DOHH2 (cell line): ENCODE measurements at regions not wholly inside any gene's neighbourhood (a gene's known extent, or its start where the extent isn't known, plus 50 kb on each side); places are given as distances from the start of the nearest gene placed in this dataset.

ENCODE experiments used
- H3F3A ChIP-seq: fragments of 200-600 bp; sonication (generic), shearing (Covaris generic); 2 replicates; pipeline ENCODE4 v1.6.0; 2016; ENCODE audit warnings: antibody characterized with exemption, mild to moderate bottlenecking; ENCODE audit not compliant: control insufficient read depth, insufficient read depth
- H3K27ac ChIP-seq: fragments of 200-600 bp; sonication (generic); 2 replicates; pipeline ENCODE4 v1.5.1; 2014; ENCODE audit warnings: low read depth, mild to moderate bottlenecking, low read length, moderate library complexity
- H3K27me3 ChIP-seq: fragments of 200-600 bp; sonication (generic); 2 replicates; pipeline ENCODE4 v1.6.1; 2014; ENCODE audit warnings: mild to moderate bottlenecking, low read length, mixed read lengths; ENCODE audit not compliant: control insufficient read depth
- H3K36me3 ChIP-seq: fragments of 200-600 bp; sonication (generic); 2 replicates; pipeline ENCODE4 v1.6.1; 2014; ENCODE audit warnings: mild to moderate bottlenecking, low read length, moderate library complexity, mixed read lengths; ENCODE audit not compliant: control insufficient read depth
- H3K4me1 ChIP-seq: fragments of 200-600 bp; sonication (generic); 2 replicates; pipeline ENCODE4 v1.6.1; 2014; ENCODE audit warnings: mild to moderate bottlenecking, low read length, mixed read lengths; ENCODE audit not compliant: control insufficient read depth
- H3K4me2 ChIP-seq: fragments of 200-600 bp; sonication (generic); 2 replicates; pipeline ENCODE4 v1.6.0; 2014; ENCODE audit warnings: mild to moderate bottlenecking, low read length, moderate library complexity
- H3K4me3 ChIP-seq: fragments of 200-600 bp; sonication (generic); 2 replicates; pipeline ENCODE4 v1.5.1; 2014; ENCODE audit warnings: mild to moderate bottlenecking, low read length, mixed read lengths
- H3K79me2 ChIP-seq: fragments of 200-600 bp; sonication (generic); 2 replicates; pipeline ENCODE4 v1.6.1; 2014; ENCODE audit warnings: mild to moderate bottlenecking, low read length, mixed read lengths; ENCODE audit not compliant: control insufficient read depth
- H3K9me2 ChIP-seq: fragments of 200-600 bp; sonication (generic); replicated peaks from 2 replicates; pipeline ENCODE4 v1.6.1; 2014; ENCODE audit warnings: mild to moderate bottlenecking, low read length, mixed read lengths; ENCODE audit not compliant: control insufficient read depth
- H3K9me3 ChIP-seq: fragments of 200-600 bp; sonication (generic); 2 replicates; pipeline ENCODE4 v1.6.1; 2014; ENCODE audit warnings: antibody characterized with exemption, low read length, mixed read lengths; ENCODE audit not compliant: control insufficient read depth, insufficient read depth
- H4K20me1 ChIP-seq: fragments of 200-600 bp; sonication (generic); 2 replicates; pipeline ENCODE4 v1.6.0; 2014; ENCODE audit warnings: low read depth, mild to moderate bottlenecking, antibody characterized with exemption, low read length, moderate library complexity; ENCODE audit not compliant: control insufficient read depth, insufficient read depth
- CTCF ChIP-seq: fragments of 200-600 bp; sonication (generic); IDR thresholded peaks from one replicate; pipeline ENCODE4 v1.5.1; 2014; ENCODE audit warnings: antibody characterized with exemption, mild to moderate bottlenecking, low read depth, low read length; ENCODE audit not compliant: poor library complexity, severe bottlenecking
- EZH2phosphoT487 ChIP-seq: fragments of 200-600 bp; sonication (generic); IDR thresholded peaks from 2 replicates; pipeline ENCODE4 v1.6.1; 2017; ENCODE audit warnings: borderline replicate concordance, mild to moderate bottlenecking, antibody characterized with exemption, low read length, moderate library complexity, mixed read lengths

DNA sequence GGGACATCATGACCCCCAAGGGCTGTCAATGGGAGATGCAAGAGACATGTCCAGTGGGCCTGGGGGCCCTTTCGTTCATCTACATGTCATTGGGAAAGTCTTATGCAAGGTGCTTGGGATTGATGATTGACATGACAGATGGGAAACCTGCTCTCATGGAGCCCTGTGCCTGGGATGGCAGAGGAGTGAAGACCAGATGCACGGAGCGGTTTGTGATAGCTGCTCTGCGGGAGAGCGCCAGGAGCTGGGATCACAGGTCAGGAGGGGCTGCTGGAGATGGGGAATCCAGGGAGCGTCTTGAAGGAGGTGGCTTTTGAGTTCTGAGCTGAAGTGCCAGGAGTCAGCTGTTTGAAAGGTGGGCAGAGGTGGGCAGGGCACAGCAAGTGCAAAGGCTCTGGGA is 104.3 kb downstream of the FGF18 start:
- Histone ChIP-seq H3K4me1 (no peaks in the 10 kb centered on the region), H3K9me3 (no peaks in the 10 kb centered on the region), H3K4me3 (no peak overlapping the region), H3K36me3 (no peaks in the 10 kb centered on the region), H3K27me3 (no peaks in the 10 kb centered on the region), H3K79me2 (no peaks in the 10 kb centered on the region), H3K27ac (no peak overlapping the region), H3K4me2 (no peak overlapping the region), H4K20me1 (no peaks in the 10 kb centered on the region), H3F3A (no peaks in the 10 kb centered on the region), H3K9me2 (no peaks in the 10 kb centered on the region)
- no peak for TF ChIP-seq EZH2phosphoT487
- TF ChIP-seq CTCF, result no peak

DNA sequence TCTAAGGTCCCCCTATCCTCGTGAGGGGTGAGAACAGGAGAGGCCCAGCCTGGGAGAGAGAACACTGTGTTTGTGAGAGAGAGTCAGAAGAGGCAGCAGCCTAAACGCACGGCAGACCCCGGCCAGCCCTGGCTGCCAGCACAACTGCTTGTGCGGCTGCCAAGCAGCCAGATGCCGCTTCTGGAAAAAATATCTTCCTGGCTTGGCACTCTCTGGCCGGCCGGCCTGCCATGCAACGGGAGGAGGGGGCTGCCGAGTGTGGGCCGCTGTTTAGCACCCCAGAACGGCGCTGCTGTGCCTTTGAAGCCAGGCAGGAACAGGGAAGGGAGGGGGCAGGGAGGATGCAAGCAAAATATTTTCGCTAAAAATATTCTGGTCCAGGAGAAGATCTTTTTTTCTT is 105.0 kb downstream of the FGF18 start:
- no peaks in the 10 kb centered on the region for H3K36me3 ChIP-seq
- H3K79me2 ChIP-seq, result no peaks in the 10 kb centered on the region
- TF ChIP-seq EZH2phosphoT487 (no peak), CTCF (no peak)

GRCh38 chr5:171525085-171525484 is 105.6 kb downstream of the FGF18 start:
- Histone ChIP-seq H3K9me3 (no peaks in the 10 kb centered on the region), H3K27me3 (no peaks in the 10 kb centered on the region), H3K4me3 (no peak overlapping the region), H3F3A (no peaks in the 10 kb centered on the region), H3K36me3 (no peaks in the 10 kb centered on the region), H3K27ac (no peak overlapping the region), H3K4me2 (no peak overlapping the region), H3K9me2 (no peaks in the 10 kb centered on the region), H3K79me2 (no peaks in the 10 kb centered on the region), H4K20me1 (no peaks in the 10 kb centered on the region), H3K4me1 (no peaks in the 10 kb centered on the region)
- no peak for TF ChIP-seq EZH2phosphoT487
- TF ChIP-seq CTCF, result no peak

More for the DNA sequence above, 105.0 kb downstream of the FGF18 start:
- Histone ChIP-seq H4K20me1 (no peaks in the 10 kb centered on the region), H3K4me1 (no peaks in the 10 kb centered on the region), H3K9me2 (no peaks in the 10 kb centered on the region), H3K4me2 (no peak overlapping the region), H3K9me3 (no peaks in the 10 kb centered on the region), H3K27me3 (no peaks in the 10 kb centered on the region), H3K4me3 (no peak overlapping the region), H3F3A (no peaks in the 10 kb centered on the region), H3K27ac (no peak overlapping the region)

DNA sequence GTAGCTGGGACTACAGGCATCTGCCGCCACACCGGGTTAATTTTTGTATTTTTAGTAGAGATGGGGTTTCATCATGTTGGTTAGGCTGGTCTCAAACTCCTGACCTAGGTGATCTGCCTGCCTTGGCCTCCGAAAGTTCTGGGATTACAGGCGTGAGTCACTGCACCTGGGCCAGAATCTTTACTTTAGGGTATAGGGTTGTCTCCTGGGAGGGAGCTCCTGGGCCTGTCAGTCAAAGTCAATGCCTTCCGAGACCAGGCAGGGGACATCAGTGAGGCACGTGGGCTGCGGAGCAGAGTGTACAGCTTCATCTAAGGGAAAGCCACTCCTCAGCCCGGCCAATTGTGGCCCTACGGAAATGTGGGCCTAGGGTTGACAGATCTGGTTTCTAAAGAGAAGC is 108.6 kb downstream of the FGF18 start:
- H3K79me2 ChIP-seq, result no peaks in the 10 kb centered on the region
- no peak overlapping the region for H3K4me2 ChIP-seq
- H3K9me3 ChIP-seq, result no peaks in the 10 kb centered on the region
- no peaks in the 10 kb centered on the region for H3K27me3 ChIP-seq
- H3K4me1 ChIP-seq, result no peaks in the 10 kb centered on the region
- no peaks in the 10 kb centered on the region for H4K20me1 ChIP-seq
- H3K4me3 ChIP-seq, result no peak overlapping the region
- TF ChIP-seq CTCF (no peak), EZH2phosphoT487 (no peak)
- H3K9me2 ChIP-seq, result no peaks in the 10 kb centered on the region
- no peaks in the 10 kb centered on the region for H3F3A ChIP-seq
- no peak overlapping the region for H3K27ac ChIP-seq
- H3K36me3 ChIP-seq, result no peaks in the 10 kb centered on the region
